IMR-90 (cell line): ENCODE measurements at regions not wholly inside any gene's neighbourhood (a gene's known extent, or its start where the extent isn't known, plus 50 kb on each side); places are given as distances from the start of the nearest gene placed in this dataset.

ENCODE experiments used
- ATAC-seq: fragments of 200-7000 bp; cut with Tn5 transposase; 2 replicates; pipeline ENCODE4 v1.9.1; 2020; ENCODE audit warnings: low read depth, mild to moderate bottlenecking, moderate library complexity
- BruUV-seq: library from RNA; stranded (reverse); fragments of 400-500 nt; replicated peaks from 2 replicates; lab custom pipeline; 2021; lab: Mats Ljungman, UMichigan
- CTCF ChIA-PET: fragments of 300-600 bp; formaldehyde crosslinking; extraction: SDS; loops from one replicate; lab custom pipeline; 2021; ENCODE audit warnings: antibody characterized with exemption; lab: Yijun Ruan, JAX
- POLR2A ChIA-PET: fragments of 300-600 bp; sonication (Branson Sonifier 250); formaldehyde crosslinking; loops from one replicate; lab custom pipeline; 2022; ENCODE audit warnings: antibody characterized with exemption; ENCODE audit not compliant: unreplicated experiment; lab: Charles Lee
- DNase-seq: peaks from one replicate; pipeline ENCODE4 v3.0.0; 2013
- H2AFZ ChIP-seq: replicated peaks from 2 replicates; pipeline ENCODE3; 2013; ENCODE audit warnings: low read length, mild to moderate bottlenecking; ENCODE audit not compliant: poor library complexity
- H2AK5ac ChIP-seq: 2 replicates; pipeline ENCODE4 v1.6.1; 2013; ENCODE audit warnings: low read depth, low read length, inconsistent platforms
- H2AK9ac ChIP-seq: replicated peaks from 2 replicates; pipeline ENCODE3; 2013; ENCODE audit warnings: mild to moderate bottlenecking, low read depth, low read length, moderate library complexity; ENCODE audit not compliant: poor library complexity
- H2BK120ac ChIP-seq: 2 replicates; pipeline ENCODE4 v1.6.1; 2013; ENCODE audit warnings: low read depth, low read length, inconsistent platforms
- H2BK15ac ChIP-seq: 3 replicates; pipeline ENCODE4 v1.6.1; 2013; ENCODE audit warnings: low read depth, low read length, inconsistent platforms
- H2BK20ac ChIP-seq: 2 replicates; pipeline ENCODE4 v1.6.1; 2013; ENCODE audit warnings: low read depth, mild to moderate bottlenecking, inconsistent platforms, low read length, moderate library complexity
- H2BK5ac ChIP-seq: 2 replicates; pipeline ENCODE4 v1.6.1; 2013; ENCODE audit warnings: mild to moderate bottlenecking, low read depth, low read length, inconsistent platforms; ENCODE audit not compliant: poor library complexity, severe bottlenecking
- H3K14ac ChIP-seq: replicated peaks from 2 replicates; pipeline ENCODE4 v1.6.1; 2013; ENCODE audit warnings: low read depth, low read length, inconsistent platforms
- H3K18ac ChIP-seq: 2 replicates; pipeline ENCODE4 v1.6.1; 2013; ENCODE audit warnings: low read depth, low read length, control low read depth
- H3K23ac ChIP-seq: 2 replicates; pipeline ENCODE4 v1.6.1; 2013; ENCODE audit warnings: low read depth, low read length, inconsistent platforms
- H3K27ac ChIP-seq: 2 replicates; pipeline ENCODE4 v1.5.1; 2013; ENCODE audit warnings: mild to moderate bottlenecking, control low read depth, low read length; ENCODE audit not compliant: insufficient read depth
- H3K27me3 ChIP-seq: 2 replicates; pipeline ENCODE4 v1.6.1; 2013; ENCODE audit warnings: low read length; ENCODE audit not compliant: control insufficient read depth, insufficient read depth
- H3K36me3 ChIP-seq: 2 replicates; pipeline ENCODE4 v1.6.1; 2013; ENCODE audit warnings: low read length, mixed read lengths; ENCODE audit not compliant: control insufficient read depth, insufficient read depth
- H3K4ac ChIP-seq: 2 replicates; pipeline ENCODE4 v1.6.1; 2013; ENCODE audit warnings: low read depth, low read length, inconsistent platforms
- H3K4me1 ChIP-seq: 2 replicates; pipeline ENCODE4 v1.6.1; 2013; ENCODE audit warnings: low read length, mixed read lengths; ENCODE audit not compliant: control insufficient read depth, insufficient read depth
- H3K4me2 ChIP-seq: 2 replicates; pipeline ENCODE4 v1.6.1; 2013; ENCODE audit warnings: low read depth, mild to moderate bottlenecking, control low read depth, low read length, moderate library complexity
- H3K4me3 ChIP-seq: 2 replicates; pipeline ENCODE4 v1.5.1; 2013; ENCODE audit warnings: low read depth, mild to moderate bottlenecking, control low read depth, low read length, moderate library complexity; ENCODE audit not compliant: insufficient read depth
- H3K56ac ChIP-seq: 2 replicates; pipeline ENCODE4 v1.6.1; 2013; ENCODE audit warnings: low read length, inconsistent platforms; ENCODE audit not compliant: insufficient read depth; ENCODE audit errors: extremely low read depth
- H3K79me1 ChIP-seq, 2 experiments: 2 replicates each; pipeline ENCODE4 v1.6.1; 2013; ENCODE audit warnings: low read length in 2 of 2, inconsistent platforms in 1 of 2, low read depth in 1 of 2
- H3K9ac ChIP-seq: 2 replicates; pipeline ENCODE4 v1.6.1; 2013; ENCODE audit warnings: low read depth, low read length, control low read depth
- H3K9me1 ChIP-seq: 2 replicates; pipeline ENCODE4 v1.6.1; 2013; ENCODE audit warnings: low read length, inconsistent platforms; ENCODE audit not compliant: insufficient read depth
- H3K9me3 ChIP-seq: 2 replicates; pipeline ENCODE4 v1.6.1; 2013; ENCODE audit warnings: low read length; ENCODE audit not compliant: control insufficient read depth, insufficient read depth
- H4K20me1 ChIP-seq: 2 replicates; pipeline ENCODE4 v1.6.1; 2013; ENCODE audit warnings: low read length, inconsistent platforms; ENCODE audit not compliant: insufficient read depth
- H4K5ac ChIP-seq: 2 replicates; pipeline ENCODE4 v1.6.1; 2013; ENCODE audit warnings: mild to moderate bottlenecking, low read depth, low read length, control low read depth
- H4K8ac ChIP-seq, 2 experiments: 2 replicates each; pipeline ENCODE4 v1.6.1; 2013; ENCODE audit warnings: low read depth in 2 of 2, low read length in 2 of 2, control low read depth in 1 of 2, inconsistent platforms in 1 of 2
- H4K91ac ChIP-seq: 2 replicates; pipeline ENCODE4 v1.6.1; 2013; ENCODE audit warnings: low read depth, low read length, inconsistent platforms; ENCODE audit not compliant: insufficient read depth
- BHLHE40 ChIP-seq: fragments of 150-350 bp; IDR thresholded peaks from 2 replicates; pipeline ENCODE4 v1.6.1; 2016; ENCODE audit warnings: mild to moderate bottlenecking, low read depth, low read length
- CEBPB ChIP-seq: IDR thresholded peaks from 2 replicates; pipeline ENCODE4 v1.6.1; 2012; ENCODE audit warnings: low read depth, low read length, improper control_type of control experiment
- CHD1 ChIP-seq: IDR thresholded peaks from 2 replicates; pipeline ENCODE4 v1.6.1; 2012; ENCODE audit warnings: low read depth, low read length, improper control_type of control experiment
- MAFK ChIP-seq: IDR thresholded peaks from 2 replicates; pipeline ENCODE4 v1.6.1; 2012; ENCODE audit warnings: low read depth, low read length, improper control_type of control experiment
- MAZ ChIP-seq: IDR thresholded peaks from 2 replicates; pipeline ENCODE4 v1.6.1; 2012; ENCODE audit warnings: low read depth, mild to moderate bottlenecking, low read length, improper control_type of control experiment, moderate library complexity, borderline replicate concordance
- POLR2A ChIP-seq: IDR thresholded peaks from 2 replicates; pipeline ENCODE4 v1.6.1; 2012; ENCODE audit warnings: mild to moderate bottlenecking, low read depth, low read length
- RAD21 ChIP-seq: IDR thresholded peaks from 2 replicates; pipeline ENCODE4 v1.6.1; 2012; ENCODE audit warnings: low read length, improper control_type of control experiment
- RCOR1 ChIP-seq: IDR thresholded peaks from 2 replicates; pipeline ENCODE4 v1.6.1; 2012; ENCODE audit warnings: mild to moderate bottlenecking, low read length, improper control_type of control experiment; ENCODE audit not compliant: insufficient replicate concordance
- RFX5 ChIP-seq: IDR thresholded peaks from 2 replicates; pipeline ENCODE4 v1.8.0; 2012; ENCODE audit warnings: low read depth, mild to moderate bottlenecking, low read length, moderate library complexity
- SMC3 ChIP-seq: fragments of 150-350 bp; IDR thresholded peaks from 2 replicates; pipeline ENCODE4 v1.6.1; 2016; ENCODE audit warnings: low read depth, mild to moderate bottlenecking, antibody characterized with exemption, low read length, moderate library complexity
- WGBS, 2 experiments: methylation state at CpG; one replicate each; pipeline versions ENCODE4 v1.1.5 to v1.1.7; 2013; ENCODE audit warnings: missing lambda C conversion rate in 2 of 2; ENCODE audit not compliant: insufficient read length in 1 of 2; ENCODE audit errors: extremely low coverage in 2 of 2; 5-methylcytosine and 5-hydroxymethylcytosine counted together
- dilution Hi-C: fragments of 300-500 bp; cut with HindIII; formaldehyde crosslinking; loops from one replicate; pipeline ENCODE4 v1.14.3; 2018; ENCODE audit warnings: low sequenced_read_pairs; ENCODE audit not compliant: unreplicated experiment
- in situ Hi-C: fragments of 300-500 bp; cut with MboI; formaldehyde crosslinking; loops from 3 replicates; pipeline ENCODE4 v1.14.3; 2019; ENCODE audit warnings: low sequenced_read_pairs, inconsistent platforms, mixed read lengths
- intact Hi-C: fragments of 100-400 bp; cut with micrococcal nuclease; formaldehyde crosslinking; loops from 2 replicates; pipeline ENCODE4 v1.10.0; 2022
- TF ChIP-seq, protein P1 (sequence below): conservative IDR thresholded peaks from 2 replicates; pipeline ENCODE4 v1.5.1; 2012; ENCODE audit warnings: mild to moderate bottlenecking, low read depth, low read length, improper control_type of control experiment
- TF ChIP-seq, protein P2 (sequence below): fragments of 150-350 bp; IDR thresholded peaks from 2 replicates; pipeline ENCODE4 v1.6.1; 2017; ENCODE audit warnings: mild to moderate bottlenecking, antibody characterized with exemption, low read length, low read depth

DNA sequence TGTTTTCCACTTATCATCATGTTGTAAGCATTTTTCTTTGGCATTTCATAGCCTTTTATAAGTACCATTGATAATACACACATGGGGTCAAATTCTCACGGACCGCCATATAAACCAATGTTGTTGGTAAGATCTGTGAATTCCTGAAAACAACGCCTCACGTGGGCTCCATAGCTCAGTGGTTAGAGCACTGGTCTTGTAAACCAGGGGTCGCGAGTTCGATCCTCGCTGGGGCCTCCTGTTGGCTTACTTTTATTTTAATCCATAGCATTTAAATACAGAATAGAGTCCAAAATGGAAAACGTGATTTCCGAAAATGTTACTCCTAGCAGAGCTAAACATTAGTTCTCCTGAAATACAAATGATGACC lies 83.1 kb downstream of the HHIPL2 start (continued):
- TF ChIP-seq MAZ (no peak), RFX5 (no peak), CHD1 (no peak; the same call in 1 of the 2 replicates)
- TF ChIP-seq, protein P1, sequence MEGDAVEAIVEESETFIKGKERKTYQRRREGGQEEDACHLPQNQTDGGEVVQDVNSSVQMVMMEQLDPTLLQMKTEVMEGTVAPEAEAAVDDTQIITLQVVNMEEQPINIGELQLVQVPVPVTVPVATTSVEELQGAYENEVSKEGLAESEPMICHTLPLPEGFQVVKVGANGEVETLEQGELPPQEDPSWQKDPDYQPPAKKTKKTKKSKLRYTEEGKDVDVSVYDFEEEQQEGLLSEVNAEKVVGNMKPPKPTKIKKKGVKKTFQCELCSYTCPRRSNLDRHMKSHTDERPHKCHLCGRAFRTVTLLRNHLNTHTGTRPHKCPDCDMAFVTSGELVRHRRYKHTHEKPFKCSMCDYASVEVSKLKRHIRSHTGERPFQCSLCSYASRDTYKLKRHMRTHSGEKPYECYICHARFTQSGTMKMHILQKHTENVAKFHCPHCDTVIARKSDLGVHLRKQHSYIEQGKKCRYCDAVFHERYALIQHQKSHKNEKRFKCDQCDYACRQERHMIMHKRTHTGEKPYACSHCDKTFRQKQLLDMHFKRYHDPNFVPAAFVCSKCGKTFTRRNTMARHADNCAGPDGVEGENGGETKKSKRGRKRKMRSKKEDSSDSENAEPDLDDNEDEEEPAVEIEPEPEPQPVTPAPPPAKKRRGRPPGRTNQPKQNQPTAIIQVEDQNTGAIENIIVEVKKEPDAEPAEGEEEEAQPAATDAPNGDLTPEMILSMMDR = no peak

DNA sequence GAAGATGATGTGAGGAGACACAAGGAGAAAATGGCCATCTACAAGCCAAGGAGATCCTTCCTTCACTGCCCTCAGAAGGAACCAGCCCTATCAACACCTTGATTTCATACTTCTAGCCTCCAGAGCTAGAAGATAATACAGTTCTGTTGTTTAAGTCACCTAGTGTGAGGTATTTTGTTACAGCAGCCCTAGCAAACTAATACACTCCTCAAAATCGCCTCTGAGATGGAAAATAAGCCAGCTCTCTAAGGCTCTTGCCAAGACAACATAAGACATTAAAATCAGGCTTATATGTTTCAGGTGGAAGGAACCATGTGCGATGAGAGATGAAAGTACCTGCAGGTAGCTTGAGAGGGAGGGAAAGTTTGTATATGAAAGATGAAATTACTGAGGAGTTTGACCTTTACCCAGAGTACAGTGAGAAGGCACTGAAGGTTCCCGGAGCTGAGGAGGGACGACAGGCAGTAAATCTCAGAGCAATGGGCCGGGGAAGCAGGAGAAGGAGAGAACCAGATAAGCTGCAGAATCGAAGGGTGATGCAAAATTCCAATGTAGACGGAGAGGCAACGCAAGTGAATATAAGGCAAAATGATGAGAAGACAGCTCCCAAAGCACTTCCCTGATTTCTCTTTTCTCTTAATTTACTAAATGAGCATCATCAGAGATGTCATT lies 84.7 kb downstream of the HHIPL2 start:
- POLR2A ChIA-PET = no interaction called here
- no peak overlapping the region for H3K4ac ChIP-seq
- H3K79me1 ChIP-seq = no peaks in the 10 kb centered on the region
- dilution Hi-C loops (no loop called here), in situ Hi-C loops (loop anchor here (25.0 kb wide), 1 partner anchor 1201 kb away; no protein-coding TSS in a partner anchor), intact Hi-C loops (no loop called here)
- no peak overlapping the region for H4K5ac ChIP-seq
- H2AK9ac ChIP-seq = no peak overlapping the region
- H2BK15ac ChIP-seq = no peak overlapping the region
- no peak overlapping the region for H2AFZ ChIP-seq
- H3K4me3 ChIP-seq = no peak overlapping the region
- H3K4me1 ChIP-seq = peaks cover 2% of the 10 kb centered on the region; the same call in 1 of the 2 replicates
- 100% methylated on average over 1 of the region's 8 CpGs; no CpG with 5 or more reads in 1 of the 2 experiments for WGBS, 2 experiments
- H3K9me3 ChIP-seq = no peaks in the 10 kb centered on the region
- no peak overlapping the region for H2BK5ac ChIP-seq
- H3K27ac ChIP-seq = no peak overlapping the region
- no peaks in the 10 kb centered on the region for H3K36me3 ChIP-seq
- H2AK5ac ChIP-seq = no peak overlapping the region
- DNase-seq = no peak
- no peak overlapping the region for H2BK20ac ChIP-seq
- H4K8ac ChIP-seq = no peak overlapping the region
- H3K9me1 ChIP-seq = no peaks in the 10 kb centered on the region
- H3K14ac ChIP-seq = no peak overlapping the region
- no peak overlapping the region for H4K91ac ChIP-seq
- H3K23ac ChIP-seq = no peak overlapping the region
- no TSS peak for BruUV-seq
- no peak overlapping the region for H3K4me2 ChIP-seq
- no peaks in the 10 kb centered on the region for H4K20me1 ChIP-seq
- no peak overlapping the region for H2BK120ac ChIP-seq
- CTCF ChIA-PET = no interaction called here
- ATAC-seq = no peak
- H3K56ac ChIP-seq = no peak overlapping the region
- no peaks in the 10 kb centered on the region for H3K27me3 ChIP-seq
- H3K9ac ChIP-seq = no peak overlapping the region
- H3K18ac ChIP-seq = no peak overlapping the region
- TF ChIP-seq, protein P1 = no peak
- TF ChIP-seq RCOR1 (no peak), BHLHE40 (no peak), MAFK (no peak), CEBPB (no peak), RAD21 (no peak), SMC3 (no peak), POLR2A (no peak), RFX5 (no peak), MAZ (no peak)
- TF ChIP-seq, protein P2, sequence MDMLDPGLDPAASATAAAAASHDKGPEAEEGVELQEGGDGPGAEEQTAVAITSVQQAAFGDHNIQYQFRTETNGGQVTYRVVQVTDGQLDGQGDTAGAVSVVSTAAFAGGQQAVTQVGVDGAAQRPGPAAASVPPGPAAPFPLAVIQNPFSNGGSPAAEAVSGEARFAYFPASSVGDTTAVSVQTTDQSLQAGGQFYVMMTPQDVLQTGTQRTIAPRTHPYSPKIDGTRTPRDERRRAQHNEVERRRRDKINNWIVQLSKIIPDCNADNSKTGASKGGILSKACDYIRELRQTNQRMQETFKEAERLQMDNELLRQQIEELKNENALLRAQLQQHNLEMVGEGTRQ = no peak
